MG63 (cell line): ENCODE measurements at regions not wholly inside any gene's neighbourhood (a gene's known extent, or its start where the extent isn't known, plus 50 kb on each side); places are given as distances from the start of the nearest gene placed in this dataset.
"Not testable (repeated sequence)": the region's sequence is repeated elsewhere in the genome, so short reads cannot be mapped to it uniquely, and the experiment has no call there.

Experiments used
- DNase-seq: peaks from one replicate; pipeline ENCODE4 v3.0.0-alpha.2; 2020
- H3K27me3 ChIP-seq: fragments of 250-450 bp; sonication (Bioruptor Pico); 2 replicates; pipeline ENCODE4 v1.5.1; 2020; ENCODE audit warnings: mild to moderate bottlenecking, moderate library complexity
- H3K36me3 ChIP-seq: fragments of 250-450 bp; sonication (Bioruptor Pico); 2 replicates; pipeline ENCODE4 v1.5.1; 2020; ENCODE audit warnings: mild to moderate bottlenecking, moderate library complexity
- H3K4me3 ChIP-seq: fragments of 250-450 bp; sonication (Bioruptor Pico); 2 replicates; pipeline ENCODE4 v1.5.1; 2020; ENCODE audit warnings: mild to moderate bottlenecking, moderate library complexity
- H3K9me3 ChIP-seq: fragments of 250-450 bp; sonication (Bioruptor Pico); 2 replicates; pipeline ENCODE4 v1.5.1; 2020; ENCODE audit warnings: mild to moderate bottlenecking, moderate library complexity

DNA sequence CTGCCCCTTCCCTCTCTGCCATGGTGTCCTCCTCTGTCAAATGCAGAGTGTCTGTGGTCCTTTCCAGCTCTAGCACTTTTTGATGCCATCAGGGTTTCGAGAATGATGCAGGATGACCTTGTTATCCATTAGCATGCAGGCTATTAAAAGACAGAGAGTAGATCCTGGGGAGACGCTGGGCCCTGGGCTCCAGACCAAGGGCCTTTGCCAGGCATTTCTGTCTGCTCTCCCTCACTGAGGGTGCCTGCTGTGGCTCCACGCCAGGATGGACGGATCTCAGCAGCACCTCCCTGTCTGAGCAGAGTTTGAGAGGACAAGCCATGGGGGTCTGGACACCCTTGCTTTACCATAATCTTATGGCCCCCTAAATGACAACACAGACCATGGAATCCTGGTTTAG, 110.8 kb upstream of the CD82 start:
- no peak for DNase-seq
- H3K36me3 ChIP-seq = no peaks in the 10 kb centered on the region
- H3K9me3 ChIP-seq = no peaks in the 10 kb centered on the region
- no peak overlapping the region for H3K4me3 ChIP-seq
- H3K27me3 ChIP-seq = no peaks in the 10 kb centered on the region

DNA sequence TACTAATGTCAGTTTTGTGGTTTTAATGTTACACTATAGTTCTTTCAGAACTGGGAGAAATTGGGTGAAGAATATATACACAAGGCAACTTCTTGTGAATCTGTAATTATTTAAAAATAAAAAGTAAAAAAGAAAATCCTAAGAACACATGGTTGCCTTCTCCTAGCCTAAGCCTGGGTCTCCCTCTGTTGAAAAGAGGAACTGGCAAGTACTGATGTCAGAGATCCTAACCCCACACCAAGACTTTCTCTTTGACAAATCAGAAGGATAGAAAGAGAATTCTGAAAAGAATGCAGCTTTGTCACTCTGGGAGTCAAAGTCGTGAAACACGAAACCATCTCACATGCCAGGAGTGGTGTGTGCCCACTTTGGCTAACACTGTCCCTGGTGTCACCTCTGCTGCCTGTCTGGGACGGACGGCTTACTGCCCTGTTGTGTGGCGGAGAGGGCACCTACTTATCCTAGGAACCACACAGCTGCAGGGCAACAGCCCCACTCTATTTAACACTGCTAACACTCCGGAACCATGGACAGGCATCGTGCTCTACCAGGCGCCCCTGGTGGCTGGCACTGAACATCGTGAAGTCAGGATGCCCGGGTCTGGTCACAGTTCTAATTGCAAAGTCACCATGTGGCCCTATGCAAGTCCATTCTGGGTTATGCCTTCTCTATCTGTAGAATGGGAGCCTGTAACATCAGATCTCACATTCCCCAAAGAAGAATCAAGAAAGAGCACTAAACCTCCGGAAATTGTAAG, 108.7 kb upstream of the CD82 start:
- no peaks in the 10 kb centered on the region for H3K27me3 ChIP-seq
- H3K4me3 ChIP-seq = no peak overlapping the region
- H3K9me3 ChIP-seq = no peaks in the 10 kb centered on the region
- H3K36me3 ChIP-seq = no peaks in the 10 kb centered on the region
- DNase-seq = peak; percentile 47

DNA sequence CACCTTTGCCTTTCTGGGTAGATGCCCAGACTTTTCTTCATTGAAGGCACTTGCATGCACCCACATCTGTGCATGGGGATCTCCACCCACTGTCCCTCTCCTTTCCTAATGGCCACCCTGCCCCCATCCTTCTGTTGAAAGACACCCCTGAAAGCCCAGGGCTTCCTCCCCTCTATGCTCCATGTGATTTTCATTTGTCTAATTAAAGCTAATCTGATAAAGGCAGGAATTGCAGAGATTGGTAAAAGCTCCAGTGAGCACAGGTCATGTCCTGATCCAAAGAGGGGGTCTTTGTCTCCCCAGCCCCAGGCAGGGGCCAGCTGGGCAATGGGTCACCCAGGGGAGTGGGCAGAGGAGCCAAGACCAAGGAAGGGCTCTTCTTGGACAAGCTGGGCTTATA, 107.6 kb upstream of the CD82 start:
- DNase-seq = no peak
- no peaks in the 10 kb centered on the region for H3K9me3 ChIP-seq
- H3K36me3 ChIP-seq = no peaks in the 10 kb centered on the region
- no peaks in the 10 kb centered on the region for H3K27me3 ChIP-seq
- H3K4me3 ChIP-seq = no peak overlapping the region

DNA sequence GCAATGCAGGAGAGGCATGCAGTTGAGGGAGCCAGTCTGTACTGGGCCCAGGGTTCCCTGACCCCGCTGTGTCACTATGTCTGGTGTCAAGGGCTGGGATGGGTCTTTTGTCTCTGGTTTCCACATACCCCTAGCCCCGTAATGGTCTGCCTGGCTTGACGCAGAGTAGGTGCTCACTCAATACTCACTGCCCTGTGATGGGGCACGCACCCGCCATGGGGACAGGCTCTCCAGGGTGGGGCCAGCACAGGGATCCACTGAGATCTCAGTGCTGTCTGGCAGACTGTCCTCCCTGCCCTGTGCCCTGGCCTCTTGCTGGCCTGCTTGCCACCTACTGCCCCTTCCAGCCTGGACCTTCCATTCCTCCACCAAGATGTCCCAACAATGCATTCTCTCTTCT, 101.7 kb upstream of the CD82 start:
- H3K27me3 ChIP-seq = no peaks in the 10 kb centered on the region
- peaks cover 15% of the 10 kb centered on the region; the same call in 1 of the 2 replicates for H3K9me3 ChIP-seq
- no peak for DNase-seq
- no peak overlapping the region for H3K4me3 ChIP-seq
- H3K36me3 ChIP-seq = no peaks in the 10 kb centered on the region

DNA sequence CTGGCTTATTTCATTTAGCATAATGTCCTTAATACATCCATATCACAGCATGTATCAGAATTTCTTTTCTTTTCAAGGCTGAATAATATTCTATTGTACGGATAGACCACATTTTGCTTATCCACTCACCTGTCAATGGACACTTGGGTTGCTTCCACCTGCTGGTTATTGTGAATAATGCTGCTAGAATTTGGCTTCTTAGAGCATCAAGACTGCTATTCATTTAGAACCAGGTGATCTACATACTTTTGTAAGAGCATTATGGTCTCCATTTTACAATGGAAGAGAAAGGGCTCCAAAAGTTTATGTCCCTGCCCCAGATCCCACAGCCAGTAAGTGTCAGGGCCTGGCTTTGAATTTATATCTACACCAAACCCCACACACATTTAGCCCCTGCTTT, 100.7 kb upstream of the CD82 start:
- H3K27me3 ChIP-seq = no peaks in the 10 kb centered on the region
- H3K4me3 ChIP-seq = no peak overlapping the region
- no peaks in the 10 kb centered on the region for H3K36me3 ChIP-seq
- H3K9me3 ChIP-seq = peaks cover 15% of the 10 kb centered on the region; the same call in 1 of the 2 replicates
- no peak for DNase-seq

DNA sequence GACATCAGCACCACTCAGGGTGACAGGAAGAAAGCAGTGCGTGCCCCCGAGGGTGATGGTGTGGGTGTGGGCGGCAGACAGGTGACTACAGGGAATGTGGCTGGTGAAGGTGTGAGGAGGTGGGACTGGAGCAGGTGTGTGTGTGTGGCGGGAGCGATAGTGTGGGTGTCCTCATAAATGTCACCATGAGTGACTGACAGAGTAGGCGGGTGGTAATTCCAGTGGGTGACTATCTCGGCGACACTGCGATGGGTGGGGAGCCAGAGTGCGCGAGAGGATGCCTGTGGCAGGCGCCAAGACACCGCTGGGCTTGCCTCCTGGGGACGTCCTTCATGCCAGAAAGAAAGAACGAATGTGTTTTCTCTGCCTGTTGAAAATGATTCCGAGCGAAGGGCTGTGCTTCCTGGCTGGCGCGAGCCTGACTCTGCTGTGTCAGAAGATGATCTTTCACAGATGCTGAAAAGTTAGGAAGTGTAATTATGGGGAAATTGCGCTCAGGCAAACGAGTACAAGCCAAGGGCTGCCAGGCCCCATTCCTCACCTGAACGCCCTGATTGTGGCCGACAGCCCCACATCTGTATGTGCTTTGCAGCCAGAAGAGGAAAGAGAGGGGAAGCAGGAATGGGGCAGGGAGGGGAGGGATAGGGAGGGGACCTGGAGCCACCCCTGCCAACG, 98.8 kb upstream of the CD82 start:
- H3K9me3 ChIP-seq = peaks cover 15% of the 10 kb centered on the region; the same call in 1 of the 2 replicates
- H3K4me3 ChIP-seq = no peak overlapping the region
- DNase-seq = no peak
- peaks cover 2% of the 10 kb centered on the region; the same call in 1 of the 2 replicates for H3K27me3 ChIP-seq
- H3K36me3 ChIP-seq = no peaks in the 10 kb centered on the region

DNA sequence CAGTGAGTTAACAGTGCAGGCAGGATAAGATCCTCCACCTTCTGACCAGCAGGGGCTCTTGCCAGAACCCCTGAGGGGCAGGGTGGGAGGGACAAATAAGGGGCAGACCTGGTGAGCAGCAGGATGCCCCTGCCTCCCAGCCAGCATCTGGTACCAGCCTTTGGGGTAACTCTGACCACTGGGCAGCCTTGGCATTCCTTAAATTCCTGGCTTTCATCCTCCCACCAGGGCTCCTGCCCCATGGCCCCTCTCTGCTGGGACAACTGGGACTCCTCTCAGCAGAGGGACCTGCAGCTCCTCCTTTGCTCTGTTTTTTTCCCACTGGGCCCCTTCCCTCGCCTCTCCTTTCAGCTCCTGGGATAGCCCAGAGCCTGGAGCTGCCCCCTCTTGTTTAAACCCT, 98.0 kb upstream of the CD82 start:
- DNase-seq = no peak
- Histone ChIP-seq H3K9me3 (peaks cover 15% of the 10 kb centered on the region; the same call in 1 of the 2 replicates), H3K36me3 (no peaks in the 10 kb centered on the region), H3K4me3 (no peak overlapping the region), H3K27me3 (peaks cover 2% of the 10 kb centered on the region; the same call in 1 of the 2 replicates)

DNA sequence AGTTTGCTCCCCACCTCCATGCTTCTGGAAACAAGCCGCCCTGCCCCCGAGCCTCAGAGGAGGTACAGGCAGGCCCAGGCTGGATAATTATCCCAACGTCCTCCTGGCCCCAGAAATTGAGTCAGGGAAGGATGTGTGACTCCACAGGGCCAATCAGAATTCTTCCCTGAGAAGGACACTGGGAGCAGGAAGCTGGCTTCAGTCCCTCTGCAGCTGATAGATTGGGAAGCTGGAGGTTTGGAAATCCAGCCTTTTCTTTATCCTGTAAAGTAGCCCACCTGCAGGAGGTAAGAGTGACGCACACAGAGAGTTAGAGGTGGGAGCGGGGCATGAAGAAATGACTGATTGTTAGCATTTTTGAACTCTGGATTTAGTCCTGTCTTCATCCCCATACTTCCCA, 97.5 kb upstream of the CD82 start:
- H3K36me3 ChIP-seq = no peaks in the 10 kb centered on the region
- no peak for DNase-seq
- peaks cover 15% of the 10 kb centered on the region; the same call in 1 of the 2 replicates for H3K9me3 ChIP-seq
- peaks cover 2% of the 10 kb centered on the region; the same call in 1 of the 2 replicates for H3K27me3 ChIP-seq
- H3K4me3 ChIP-seq = no peak overlapping the region

DNA sequence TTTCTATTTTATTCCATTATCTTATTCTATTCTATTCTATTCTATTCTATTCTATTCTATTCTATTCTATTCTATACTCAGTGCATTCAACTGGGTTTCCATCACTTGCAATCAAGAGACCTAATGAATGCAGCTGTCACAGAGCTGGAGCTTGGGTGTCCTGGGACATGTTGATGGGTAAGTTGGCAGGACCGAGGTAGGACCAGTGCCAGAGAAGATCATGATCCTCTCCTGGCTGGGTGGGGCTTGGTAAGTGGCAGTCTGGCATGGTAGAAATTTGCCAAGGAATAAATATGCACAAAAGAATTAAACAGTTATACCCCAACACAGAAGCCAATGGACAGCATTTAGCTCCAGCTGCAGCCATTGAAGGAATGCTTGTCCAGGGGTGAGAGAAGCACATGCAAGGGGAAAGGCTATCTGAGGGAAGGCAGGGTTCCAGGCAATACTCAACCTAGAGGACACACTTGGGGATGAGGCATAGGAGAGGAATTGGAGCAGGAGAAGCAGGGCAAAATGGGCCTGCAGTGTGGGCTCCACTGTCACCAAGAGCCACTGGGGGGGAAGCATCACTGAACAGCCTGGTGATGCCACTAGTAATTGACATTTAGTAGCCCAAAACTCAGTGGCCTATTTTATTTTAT, 97.0 kb upstream of the CD82 start:
- H3K36me3 ChIP-seq = no peaks in the 10 kb centered on the region
- H3K9me3 ChIP-seq = peaks cover 15% of the 10 kb centered on the region; the same call in 1 of the 2 replicates
- DNase-seq = no peak
- no peak overlapping the region for H3K4me3 ChIP-seq
- peaks cover 2% of the 10 kb centered on the region; the same call in 1 of the 2 replicates for H3K27me3 ChIP-seq

DNA sequence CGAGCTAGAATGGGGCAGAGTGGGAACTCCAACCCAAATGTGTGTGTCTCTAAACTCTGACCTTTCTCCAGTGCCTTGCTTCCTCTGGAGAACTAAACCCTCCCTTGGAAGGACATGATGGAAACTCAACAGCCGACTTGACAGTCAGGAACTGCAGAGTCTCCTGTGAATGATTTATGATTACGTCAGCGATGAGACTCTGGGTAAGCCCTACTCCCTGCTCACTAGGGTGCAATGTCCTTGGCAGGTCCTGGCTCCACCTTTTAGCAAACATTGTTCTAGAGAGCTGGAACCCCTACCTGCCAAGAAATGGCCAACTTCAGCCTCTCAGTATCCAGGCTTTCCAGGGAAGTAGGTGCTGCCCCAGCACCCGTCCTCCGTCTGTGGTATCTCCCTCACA, 96.1 kb upstream of the CD82 start:
- Histone ChIP-seq H3K4me3 (no peak overlapping the region), H3K36me3 (no peaks in the 10 kb centered on the region), H3K9me3 (peaks cover 10% of the 10 kb centered on the region; the same call in 1 of the 2 replicates), H3K27me3 (peaks cover 2% of the 10 kb centered on the region; the same call in 1 of the 2 replicates)
- DNase-seq = no peak

DNA sequence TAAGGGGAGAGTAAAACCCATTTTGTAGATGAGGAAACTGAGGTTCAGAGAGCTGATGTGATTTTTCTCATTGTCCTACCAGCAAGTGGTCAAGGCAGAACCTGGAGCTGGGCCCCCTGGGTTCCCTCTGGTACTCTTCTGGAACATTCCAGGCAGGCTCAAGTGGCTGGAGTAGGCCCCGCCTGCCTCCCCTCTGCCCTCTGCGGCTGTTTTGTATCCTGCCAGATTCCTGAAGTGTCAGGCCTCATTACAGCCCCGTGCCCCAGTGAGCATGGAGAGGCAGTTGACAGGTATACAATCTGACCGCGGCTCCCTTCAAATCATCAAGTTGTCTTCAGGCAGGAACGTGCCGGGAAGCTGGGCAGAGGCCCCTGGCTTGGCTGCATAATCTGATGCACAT, 94.6 kb upstream of the CD82 start:
- Histone ChIP-seq H3K9me3 (no peaks in the 10 kb centered on the region), H3K4me3 (no peak overlapping the region), H3K36me3 (no peaks in the 10 kb centered on the region), H3K27me3 (peaks cover 2% of the 10 kb centered on the region; the same call in 1 of the 2 replicates)
- DNase-seq = no peak

DNA sequence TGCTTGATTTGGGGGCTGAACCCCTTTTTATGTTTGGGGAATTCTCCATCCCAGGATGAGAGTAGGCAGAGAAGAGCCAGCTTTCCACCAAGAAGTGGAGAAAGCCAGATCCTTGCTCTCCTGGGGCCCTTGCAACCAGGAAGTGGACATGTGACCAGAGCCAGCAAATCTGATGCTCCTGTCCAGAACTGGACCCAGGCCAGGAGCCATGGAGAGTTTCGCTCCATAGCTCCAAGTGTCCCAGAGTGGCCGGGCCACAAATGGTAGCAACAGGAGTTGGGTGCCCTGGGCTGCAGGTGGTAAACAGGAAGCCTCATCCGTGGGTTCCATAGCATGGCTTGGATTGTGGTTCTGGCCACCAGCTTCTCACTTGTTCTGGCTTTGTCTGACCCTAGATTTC, 93.9 kb upstream of the CD82 start:
- H3K27me3 ChIP-seq = peaks cover 2% of the 10 kb centered on the region
- no peak for DNase-seq
- H3K4me3 ChIP-seq = no peak overlapping the region
- H3K9me3 ChIP-seq = no peaks in the 10 kb centered on the region
- no peaks in the 10 kb centered on the region for H3K36me3 ChIP-seq

DNA sequence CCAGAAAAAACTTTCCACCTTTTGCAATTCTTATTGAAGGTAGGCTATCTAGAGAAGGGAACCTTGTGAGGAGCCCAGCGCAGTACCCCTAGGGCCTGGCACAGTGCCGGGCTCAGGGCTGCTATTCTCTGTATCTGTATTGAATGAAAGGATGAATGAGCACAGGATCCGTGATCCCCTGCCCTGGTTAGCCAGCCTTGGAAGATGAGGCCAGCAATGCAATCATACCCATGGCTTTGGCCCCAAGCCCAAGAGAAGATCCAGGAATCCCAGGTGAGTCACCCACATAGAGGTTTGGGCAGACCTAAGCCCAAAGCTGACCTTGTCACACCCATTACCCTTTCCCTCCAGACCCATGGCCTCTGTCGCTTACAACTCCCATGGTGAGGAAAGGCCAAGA, 92.5 kb upstream of the CD82 start:
- peaks cover 2% of the 10 kb centered on the region for H3K27me3 ChIP-seq
- no peaks in the 10 kb centered on the region for H3K36me3 ChIP-seq
- H3K9me3 ChIP-seq = no peaks in the 10 kb centered on the region
- no peak overlapping the region for H3K4me3 ChIP-seq
- DNase-seq = no peak

DNA sequence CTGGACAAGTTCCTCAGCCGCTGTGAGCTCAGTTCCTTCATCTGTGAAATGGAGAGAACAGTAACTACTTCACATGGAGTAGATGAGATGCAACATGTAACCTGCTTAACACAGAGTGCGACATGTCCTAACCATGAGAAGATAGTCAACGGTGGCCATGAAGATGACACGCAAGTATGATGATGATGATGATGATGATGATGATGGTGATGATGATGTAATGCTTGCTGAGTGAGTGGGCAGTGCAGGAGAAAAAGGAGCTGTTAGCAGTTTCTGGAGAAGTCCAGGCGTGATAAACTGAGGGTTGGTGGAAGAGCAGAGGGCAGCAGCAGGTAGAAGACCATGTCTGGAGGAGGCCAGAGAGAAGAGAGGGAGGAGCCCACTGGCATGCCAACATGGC, 90.8 kb upstream of the CD82 start:
- Histone ChIP-seq H3K36me3 (no peaks in the 10 kb centered on the region), H3K4me3 (no peak overlapping the region), H3K9me3 (no peaks in the 10 kb centered on the region), H3K27me3 (peaks cover 2% of the 10 kb centered on the region)
- no peak for DNase-seq

DNA sequence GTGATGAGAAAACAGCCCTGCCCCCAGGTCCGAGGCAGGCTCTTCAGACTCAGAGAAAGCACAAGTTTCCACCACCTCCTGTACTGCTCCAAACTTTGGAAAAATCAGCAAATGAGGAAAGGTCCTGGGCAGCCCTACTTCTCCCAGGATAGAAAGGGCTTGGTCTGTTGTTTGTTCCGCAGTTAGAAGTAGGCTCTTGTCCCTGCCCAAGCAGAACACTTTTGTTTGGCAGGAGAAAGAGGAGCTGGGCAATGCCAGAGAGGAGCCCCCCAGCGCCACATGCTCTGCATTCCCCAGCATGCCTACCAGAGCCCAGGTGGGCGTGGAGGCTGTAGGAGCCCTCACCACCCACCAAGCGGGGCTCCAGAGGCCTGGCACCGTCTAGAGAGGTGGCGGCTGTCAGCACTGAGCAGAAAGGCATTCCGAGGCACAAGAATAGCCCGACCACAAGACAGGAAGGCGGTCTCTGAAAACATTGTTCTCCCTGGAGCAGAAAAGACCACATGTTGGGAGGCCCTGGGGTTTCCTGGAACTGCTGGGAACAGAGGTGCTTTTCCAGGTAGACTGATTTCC, 90.3 kb upstream of the CD82 start:
- H3K27me3 ChIP-seq = no peaks in the 10 kb centered on the region; the same call in none of the 2 replicates
- H3K9me3 ChIP-seq = no peaks in the 10 kb centered on the region
- H3K36me3 ChIP-seq = no peaks in the 10 kb centered on the region
- DNase-seq = no peak
- no peak overlapping the region for H3K4me3 ChIP-seq

DNA sequence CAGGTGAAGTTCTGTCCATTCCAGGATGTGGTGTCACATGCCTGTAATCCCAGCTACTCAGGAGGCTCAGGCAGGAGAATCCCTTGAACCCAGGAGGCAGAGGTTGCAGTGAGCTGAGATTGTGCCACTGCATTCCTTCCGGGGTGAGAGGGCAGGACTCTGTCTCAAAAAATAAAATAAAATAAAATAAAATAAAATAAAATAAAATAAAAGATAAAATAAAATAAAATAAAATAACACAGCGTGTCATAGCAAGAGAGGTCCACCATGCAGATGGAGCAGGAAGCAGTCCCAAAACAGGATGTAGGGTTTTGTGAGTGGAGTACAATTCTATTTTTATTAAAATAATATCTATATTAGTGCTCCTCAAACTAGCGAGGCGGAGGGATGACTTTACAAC, 83.1 kb upstream of the CD82 start:
- not testable (repeated sequence) for H3K36me3 ChIP-seq, H3K27me3 ChIP-seq, H3K4me3 ChIP-seq, DNase-seq, H3K9me3 ChIP-seq
